ENCODE measurements at regions not wholly inside any gene's neighbourhood (a gene's known extent, or its start where the extent isn't known, plus 50 kb on each side); places are given as distances from the start of the nearest gene placed in this dataset.

DNA sequence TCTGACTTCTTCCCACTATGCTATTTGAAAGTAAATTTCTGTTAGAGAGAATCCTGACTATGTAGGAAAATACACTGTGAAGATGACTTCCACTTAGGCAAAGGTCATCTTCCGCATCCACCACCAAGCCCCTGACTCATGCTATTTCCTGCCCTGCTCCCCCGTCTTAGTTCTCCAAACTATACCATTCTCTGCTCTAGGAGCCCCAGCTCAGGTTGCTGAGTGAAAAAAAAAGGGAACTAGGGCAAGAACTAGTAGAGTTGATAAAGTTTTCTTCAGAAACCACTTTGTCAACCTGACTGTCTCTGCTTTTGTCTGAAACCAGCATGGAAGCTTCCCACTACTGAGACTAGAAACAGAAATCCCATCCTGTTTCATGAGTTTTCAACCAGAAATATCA is 96.9 kb downstream of the EVX1 start:
- TF ChIP-seq, protein P1, sequence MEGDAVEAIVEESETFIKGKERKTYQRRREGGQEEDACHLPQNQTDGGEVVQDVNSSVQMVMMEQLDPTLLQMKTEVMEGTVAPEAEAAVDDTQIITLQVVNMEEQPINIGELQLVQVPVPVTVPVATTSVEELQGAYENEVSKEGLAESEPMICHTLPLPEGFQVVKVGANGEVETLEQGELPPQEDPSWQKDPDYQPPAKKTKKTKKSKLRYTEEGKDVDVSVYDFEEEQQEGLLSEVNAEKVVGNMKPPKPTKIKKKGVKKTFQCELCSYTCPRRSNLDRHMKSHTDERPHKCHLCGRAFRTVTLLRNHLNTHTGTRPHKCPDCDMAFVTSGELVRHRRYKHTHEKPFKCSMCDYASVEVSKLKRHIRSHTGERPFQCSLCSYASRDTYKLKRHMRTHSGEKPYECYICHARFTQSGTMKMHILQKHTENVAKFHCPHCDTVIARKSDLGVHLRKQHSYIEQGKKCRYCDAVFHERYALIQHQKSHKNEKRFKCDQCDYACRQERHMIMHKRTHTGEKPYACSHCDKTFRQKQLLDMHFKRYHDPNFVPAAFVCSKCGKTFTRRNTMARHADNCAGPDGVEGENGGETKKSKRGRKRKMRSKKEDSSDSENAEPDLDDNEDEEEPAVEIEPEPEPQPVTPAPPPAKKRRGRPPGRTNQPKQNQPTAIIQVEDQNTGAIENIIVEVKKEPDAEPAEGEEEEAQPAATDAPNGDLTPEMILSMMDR (IDR thresholded peaks at IDR 0.05) = no peak
- TF ChIP-seq EZH2phosphoT487 (IDR thresholded peaks at IDR 0.05) (no peak), EZH2 (IDR thresholded peaks at IDR 0.05) (no peak)

Measured in neural progenitor cell (in vitro differentiated cells).